SK-N-SH (cell line): ENCODE measurements at regions not wholly inside any gene's neighbourhood (a gene's known extent, or its start where the extent isn't known, plus 50 kb on each side); places are given as distances from the start of the nearest gene placed in this dataset.

ENCODE experiments used
- JUND ChIP-seq: IDR thresholded peaks from 2 replicates; pipeline ENCODE4 v1.4.0; 2012
- TF ChIP-seq, protein P1 (sequence below): IDR thresholded peaks from 2 replicates; pipeline ENCODE4 v1.6.1; 2012; ENCODE audit warnings: mild to moderate bottlenecking, low read depth, low read length, moderate library complexity
- TF ChIP-seq, protein P2 (sequence below): fragments of 200-600 bp; sonication (generic); IDR thresholded peaks from 2 replicates; pipeline ENCODE4 v1.6.1; 2017; ENCODE audit warnings: antibody characterized with exemption, mild to moderate bottlenecking, moderate library complexity

DNA sequence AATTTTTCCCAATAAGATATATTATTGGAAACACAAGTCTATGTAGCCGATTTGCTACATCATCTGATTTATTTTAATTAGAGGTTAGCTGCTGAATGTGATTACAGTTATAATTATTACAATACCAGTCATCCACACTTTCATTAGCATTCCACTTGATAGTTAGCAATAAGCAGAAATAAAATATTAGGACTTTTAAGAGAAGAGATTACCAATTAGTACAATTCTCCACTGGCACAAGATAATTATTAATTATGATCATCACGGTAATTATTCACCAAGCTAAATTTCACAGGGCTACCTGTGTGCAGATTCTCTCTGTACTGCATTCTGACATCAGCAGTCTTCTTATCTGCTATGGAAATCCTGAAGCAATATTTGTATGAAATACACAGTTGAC, 474.7 kb downstream of the TLE4 start:
- no peak for TF ChIP-seq JUND
- TF ChIP-seq, protein P1, sequence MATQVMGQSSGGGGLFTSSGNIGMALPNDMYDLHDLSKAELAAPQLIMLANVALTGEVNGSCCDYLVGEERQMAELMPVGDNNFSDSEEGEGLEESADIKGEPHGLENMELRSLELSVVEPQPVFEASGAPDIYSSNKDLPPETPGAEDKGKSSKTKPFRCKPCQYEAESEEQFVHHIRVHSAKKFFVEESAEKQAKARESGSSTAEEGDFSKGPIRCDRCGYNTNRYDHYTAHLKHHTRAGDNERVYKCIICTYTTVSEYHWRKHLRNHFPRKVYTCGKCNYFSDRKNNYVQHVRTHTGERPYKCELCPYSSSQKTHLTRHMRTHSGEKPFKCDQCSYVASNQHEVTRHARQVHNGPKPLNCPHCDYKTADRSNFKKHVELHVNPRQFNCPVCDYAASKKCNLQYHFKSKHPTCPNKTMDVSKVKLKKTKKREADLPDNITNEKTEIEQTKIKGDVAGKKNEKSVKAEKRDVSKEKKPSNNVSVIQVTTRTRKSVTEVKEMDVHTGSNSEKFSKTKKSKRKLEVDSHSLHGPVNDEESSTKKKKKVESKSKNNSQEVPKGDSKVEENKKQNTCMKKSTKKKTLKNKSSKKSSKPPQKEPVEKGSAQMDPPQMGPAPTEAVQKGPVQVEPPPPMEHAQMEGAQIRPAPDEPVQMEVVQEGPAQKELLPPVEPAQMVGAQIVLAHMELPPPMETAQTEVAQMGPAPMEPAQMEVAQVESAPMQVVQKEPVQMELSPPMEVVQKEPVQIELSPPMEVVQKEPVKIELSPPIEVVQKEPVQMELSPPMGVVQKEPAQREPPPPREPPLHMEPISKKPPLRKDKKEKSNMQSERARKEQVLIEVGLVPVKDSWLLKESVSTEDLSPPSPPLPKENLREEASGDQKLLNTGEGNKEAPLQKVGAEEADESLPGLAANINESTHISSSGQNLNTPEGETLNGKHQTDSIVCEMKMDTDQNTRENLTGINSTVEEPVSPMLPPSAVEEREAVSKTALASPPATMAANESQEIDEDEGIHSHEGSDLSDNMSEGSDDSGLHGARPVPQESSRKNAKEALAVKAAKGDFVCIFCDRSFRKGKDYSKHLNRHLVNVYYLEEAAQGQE, result no peak
- TF ChIP-seq, protein P2, sequence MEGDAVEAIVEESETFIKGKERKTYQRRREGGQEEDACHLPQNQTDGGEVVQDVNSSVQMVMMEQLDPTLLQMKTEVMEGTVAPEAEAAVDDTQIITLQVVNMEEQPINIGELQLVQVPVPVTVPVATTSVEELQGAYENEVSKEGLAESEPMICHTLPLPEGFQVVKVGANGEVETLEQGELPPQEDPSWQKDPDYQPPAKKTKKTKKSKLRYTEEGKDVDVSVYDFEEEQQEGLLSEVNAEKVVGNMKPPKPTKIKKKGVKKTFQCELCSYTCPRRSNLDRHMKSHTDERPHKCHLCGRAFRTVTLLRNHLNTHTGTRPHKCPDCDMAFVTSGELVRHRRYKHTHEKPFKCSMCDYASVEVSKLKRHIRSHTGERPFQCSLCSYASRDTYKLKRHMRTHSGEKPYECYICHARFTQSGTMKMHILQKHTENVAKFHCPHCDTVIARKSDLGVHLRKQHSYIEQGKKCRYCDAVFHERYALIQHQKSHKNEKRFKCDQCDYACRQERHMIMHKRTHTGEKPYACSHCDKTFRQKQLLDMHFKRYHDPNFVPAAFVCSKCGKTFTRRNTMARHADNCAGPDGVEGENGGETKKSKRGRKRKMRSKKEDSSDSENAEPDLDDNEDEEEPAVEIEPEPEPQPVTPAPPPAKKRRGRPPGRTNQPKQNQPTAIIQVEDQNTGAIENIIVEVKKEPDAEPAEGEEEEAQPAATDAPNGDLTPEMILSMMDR, result no peak
